ENCODE measurements at regions not wholly inside any gene's neighbourhood (a gene's known extent, or its start where the extent isn't known, plus 50 kb on each side); places are given as distances from the start of the nearest gene placed in this dataset.

DNA sequence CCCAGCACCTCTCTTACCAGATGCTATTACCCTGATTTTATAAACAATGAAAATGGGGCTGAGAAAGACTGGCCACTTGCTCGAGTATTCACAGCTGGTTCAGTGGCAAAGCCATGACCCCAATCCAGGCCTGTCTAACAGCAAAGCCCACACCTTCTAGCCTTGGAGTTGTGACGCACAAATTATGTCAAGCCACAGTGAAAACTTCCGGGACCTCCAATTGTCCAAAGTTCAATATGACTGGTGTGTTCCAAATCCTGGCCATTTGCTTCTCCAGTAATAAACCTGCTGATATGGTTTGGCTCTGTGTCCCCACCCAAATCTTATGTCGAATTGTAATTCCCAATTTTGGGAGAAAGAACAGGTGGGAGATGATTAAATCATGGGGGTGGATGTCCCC is 64.7 kb upstream of the RIOK3 start:
- H2BK5ac ChIP-seq (ENCODE audit: low read depth, low read length, poor library complexity, severe bottlenecking) = no peak overlapping the region
- no peak overlapping the region for H3K4ac ChIP-seq (ENCODE audit: low read depth in 1 of 2, low read length in 2 of 2)
- H3K79me1 ChIP-seq (replicated peaks; ENCODE audit: low read length, poor library complexity, severe bottlenecking) = peaks cover 2% of the 10 kb centered on the region
- no peak overlapping the region for H2BK15ac ChIP-seq (ENCODE audit: low read depth, poor library complexity, severe bottlenecking)
- H3K27me3 ChIP-seq (ENCODE audit: control insufficient read depth in 1 of 2, insufficient read depth in 1 of 2, low read length in 2 of 2) = no peaks in the 10 kb centered on the region
- no peak overlapping the region for H3K9ac ChIP-seq (ENCODE audit: low read length)
- H2AK5ac ChIP-seq (ENCODE audit: low read length, severe bottlenecking) = no peak overlapping the region
- no peak overlapping the region for H4K8ac ChIP-seq (ENCODE audit: low read length)
- H3K18ac ChIP-seq (ENCODE audit: low read depth in 1 of 2, low read length in 2 of 2) = no peak overlapping the region
- no peak overlapping the region for H3K4me3 ChIP-seq (ENCODE audit: insufficient read depth in 1 of 2, low read depth in 1 of 2, low read length in 2 of 2)
- H4K91ac ChIP-seq (ENCODE audit: low read length) = no peak overlapping the region
- H2BK120ac ChIP-seq (ENCODE audit: low read depth, low read length) = no peak overlapping the region
- H3K14ac ChIP-seq (ENCODE audit: low read length in 2 of 2) = no peak overlapping the region
- no peak for DNase-seq
- H3K36me3 ChIP-seq (ENCODE audit: control insufficient read depth in 1 of 2, insufficient read depth in 2 of 2, low read depth in 1 of 2, low read length in 2 of 2) = peaks cover 4 to 7% of the 10 kb centered on the region in 2 experiments
- no peak overlapping the region for H2BK12ac ChIP-seq (ENCODE audit: low read length in 2 of 2)
- H3K23ac ChIP-seq (ENCODE audit: low read length in 2 of 2) = no peak overlapping the region
- H3K9me3 ChIP-seq (ENCODE audit: control insufficient read depth, low read length) = no peaks in the 10 kb centered on the region
- H3K27ac ChIP-seq (ENCODE audit: low read length, poor library complexity, severe bottlenecking) = no peak overlapping the region
- no peak overlapping the region for H3K4me2 ChIP-seq (ENCODE audit: low read length, poor library complexity, severe bottlenecking)
- WGBS = 68% methylated on average over 4 of the region's 4 CpGs
- peaks cover 6% of the 10 kb centered on the region for H3K4me1 ChIP-seq (ENCODE audit: control insufficient read depth, insufficient read depth, low read depth, low read length)
- no peak overlapping the region for H2AFZ ChIP-seq (ENCODE audit: low read depth, low read length)

DNA sequence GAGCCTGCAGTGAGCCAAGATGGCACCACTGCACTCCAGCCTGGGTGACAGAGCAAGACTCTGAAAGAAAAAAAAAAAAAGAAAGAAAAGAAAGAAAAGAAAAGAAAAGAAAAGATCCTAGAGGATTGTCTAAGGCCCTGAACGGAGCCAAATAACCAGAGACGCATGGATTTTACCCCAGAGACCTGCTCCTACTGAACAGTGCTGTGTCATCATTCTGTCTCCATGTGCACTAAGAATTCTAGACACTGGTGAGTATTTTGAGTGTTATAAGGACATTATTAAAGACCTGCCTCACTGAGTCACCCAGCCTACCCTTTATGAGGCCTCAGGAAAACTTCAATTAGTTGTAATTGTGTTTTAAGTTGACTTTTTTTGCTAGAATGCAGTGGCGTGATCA is 61.9 kb upstream of the RIOK3 start:
- H3K4me3 ChIP-seq (ENCODE audit: insufficient read depth in 1 of 2, low read depth in 1 of 2, low read length in 2 of 2) = no peak overlapping the region
- no peak overlapping the region for H3K23ac ChIP-seq (ENCODE audit: low read length in 2 of 2)
- no peaks in the 10 kb centered on the region for H3K27me3 ChIP-seq (ENCODE audit: control insufficient read depth in 1 of 2, insufficient read depth in 1 of 2, low read length in 2 of 2)
- peaks cover 2% of the 10 kb centered on the region for H3K79me1 ChIP-seq (replicated peaks; ENCODE audit: low read length, poor library complexity, severe bottlenecking)
- no peak overlapping the region for H2AFZ ChIP-seq (ENCODE audit: low read depth, low read length)
- no peak overlapping the region for H3K27ac ChIP-seq (ENCODE audit: low read length, poor library complexity, severe bottlenecking)
- no peak overlapping the region for H3K4ac ChIP-seq (ENCODE audit: low read depth in 1 of 2, low read length in 2 of 2)
- no peak overlapping the region for H4K8ac ChIP-seq (ENCODE audit: low read length)
- no peak overlapping the region for H3K14ac ChIP-seq (ENCODE audit: low read length in 2 of 2)
- H3K9me3 ChIP-seq (ENCODE audit: control insufficient read depth, low read length) = no peaks in the 10 kb centered on the region
- H2BK15ac ChIP-seq (ENCODE audit: low read depth, poor library complexity, severe bottlenecking) = no peak overlapping the region
- no peak for DNase-seq
- H3K36me3 ChIP-seq (ENCODE audit: control insufficient read depth in 1 of 2, insufficient read depth in 2 of 2, low read depth in 1 of 2, low read length in 2 of 2) = peaks cover 0 to 2% of the 10 kb centered on the region in 2 experiments
- H3K4me2 ChIP-seq (ENCODE audit: low read length, poor library complexity, severe bottlenecking) = no peak overlapping the region
- no peak overlapping the region for H2AK5ac ChIP-seq (ENCODE audit: low read length, severe bottlenecking)
- no peak overlapping the region for H3K9ac ChIP-seq (ENCODE audit: low read length)
- no peak overlapping the region for H2BK5ac ChIP-seq (ENCODE audit: low read depth, low read length, poor library complexity, severe bottlenecking)
- no peak overlapping the region for H2BK12ac ChIP-seq (ENCODE audit: low read length in 2 of 2)
- H2BK120ac ChIP-seq (ENCODE audit: low read depth, low read length) = no peak overlapping the region
- no peak overlapping the region for H3K18ac ChIP-seq (ENCODE audit: low read depth in 1 of 2, low read length in 2 of 2)
- H4K91ac ChIP-seq (ENCODE audit: low read length) = no peak overlapping the region
- H3K4me1 ChIP-seq (ENCODE audit: control insufficient read depth, insufficient read depth, low read depth, low read length) = peaks cover 4% of the 10 kb centered on the region
- 82% methylated on average over 3 of the region's 3 CpGs for WGBS

DNA sequence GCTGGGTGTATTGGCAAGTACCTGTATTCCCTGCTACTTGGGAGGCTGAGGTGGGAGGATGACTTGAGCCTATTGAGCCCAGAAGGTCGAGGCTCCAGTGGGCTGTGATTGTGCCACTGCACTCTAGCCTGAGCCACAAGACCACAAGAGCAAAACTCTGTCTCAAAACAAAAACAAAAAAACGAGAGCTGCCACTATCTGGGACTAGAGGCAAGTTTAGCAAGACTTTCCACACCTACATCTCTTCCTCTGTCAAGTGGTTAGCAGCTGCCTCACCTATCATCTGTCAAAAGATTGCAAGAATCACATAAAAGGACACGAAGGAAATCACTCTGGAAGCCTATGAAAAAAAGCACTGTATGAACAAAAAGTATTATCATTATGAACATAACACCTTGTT is 55.2 kb upstream of the RIOK3 start:
- H2AFZ ChIP-seq (ENCODE audit: low read depth, low read length) = no peak overlapping the region
- no peak overlapping the region for H3K18ac ChIP-seq (ENCODE audit: low read depth in 1 of 2, low read length in 2 of 2)
- H3K4me1 ChIP-seq (ENCODE audit: control insufficient read depth, insufficient read depth, low read depth, low read length) = peaks cover 12% of the 10 kb centered on the region
- 78% methylated on average over 2 of the region's 3 CpGs for WGBS
- H3K36me3 ChIP-seq (ENCODE audit: control insufficient read depth in 1 of 2, insufficient read depth in 2 of 2, low read depth in 1 of 2, low read length in 2 of 2) = no peaks in the 10 kb centered on the region
- no peak overlapping the region for H4K8ac ChIP-seq (ENCODE audit: low read length)
- no peak overlapping the region for H3K4me3 ChIP-seq (ENCODE audit: insufficient read depth in 1 of 2, low read depth in 1 of 2, low read length in 2 of 2)
- H2BK12ac ChIP-seq (ENCODE audit: low read length in 2 of 2) = no peak overlapping the region
- H3K27ac ChIP-seq (ENCODE audit: low read length, poor library complexity, severe bottlenecking) = no peak overlapping the region
- DNase-seq = no peak
- peaks cover 4% of the 10 kb centered on the region for H3K79me1 ChIP-seq (replicated peaks; ENCODE audit: low read length, poor library complexity, severe bottlenecking)
- no peak overlapping the region for H3K9ac ChIP-seq (ENCODE audit: low read length)
- peak overlapping the region; percentile 4 for H2BK120ac ChIP-seq (ENCODE audit: low read depth, low read length)
- H3K4me2 ChIP-seq (ENCODE audit: low read length, poor library complexity, severe bottlenecking) = no peak overlapping the region
- H3K23ac ChIP-seq (ENCODE audit: low read length in 2 of 2) = no peak overlapping the region
- H4K91ac ChIP-seq (ENCODE audit: low read length) = no peak overlapping the region
- H2AK5ac ChIP-seq (ENCODE audit: low read length, severe bottlenecking) = peak overlapping the region; percentile 21
- H2BK5ac ChIP-seq (ENCODE audit: low read depth, low read length, poor library complexity, severe bottlenecking) = no peak overlapping the region
- H3K4ac ChIP-seq (ENCODE audit: low read depth in 1 of 2, low read length in 2 of 2) = no peak overlapping the region
- H3K9me3 ChIP-seq (ENCODE audit: control insufficient read depth, low read length) = no peaks in the 10 kb centered on the region
- no peaks in the 10 kb centered on the region for H3K27me3 ChIP-seq (ENCODE audit: control insufficient read depth in 1 of 2, insufficient read depth in 1 of 2, low read length in 2 of 2)
- no peak overlapping the region for H3K14ac ChIP-seq (ENCODE audit: low read length in 2 of 2)
- no peak overlapping the region for H2BK15ac ChIP-seq (ENCODE audit: low read depth, poor library complexity, severe bottlenecking)

DNA sequence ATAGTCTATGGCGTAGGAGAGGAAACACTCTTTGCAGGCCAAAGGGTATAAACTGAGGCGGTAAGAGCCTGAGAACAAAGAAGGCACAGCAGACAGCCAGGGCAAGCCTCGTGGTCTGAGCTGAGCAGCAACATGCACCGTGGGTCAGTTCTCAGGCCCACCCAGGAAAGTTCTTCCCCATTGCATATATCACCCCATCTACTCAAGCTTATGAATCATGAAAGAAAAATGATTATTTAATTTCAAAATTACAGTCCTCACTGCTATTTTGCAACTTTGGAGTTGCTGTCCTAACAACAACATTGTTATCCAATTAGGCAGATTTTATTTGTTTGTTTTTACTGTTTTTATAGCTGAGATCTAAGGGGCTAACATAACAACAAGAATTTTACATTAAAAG is 54.7 kb upstream of the RIOK3 start:
- no peak overlapping the region for H2BK12ac ChIP-seq (ENCODE audit: low read length in 2 of 2)
- H3K79me1 ChIP-seq (replicated peaks; ENCODE audit: low read length, poor library complexity, severe bottlenecking) = peaks cover 6% of the 10 kb centered on the region
- H2AFZ ChIP-seq (ENCODE audit: low read depth, low read length) = no peak overlapping the region
- WGBS = 72% methylated on average over 3 of the region's 4 CpGs
- no peak overlapping the region for H3K9ac ChIP-seq (ENCODE audit: low read length)
- H3K4ac ChIP-seq (ENCODE audit: low read depth in 1 of 2, low read length in 2 of 2) = no peak overlapping the region
- H3K36me3 ChIP-seq (ENCODE audit: control insufficient read depth in 1 of 2, insufficient read depth in 2 of 2, low read depth in 1 of 2, low read length in 2 of 2) = peaks cover 0 to 2% of the 10 kb centered on the region in 2 experiments
- no peak overlapping the region for H3K14ac ChIP-seq (ENCODE audit: low read length in 2 of 2)
- peak; percentile 25 for DNase-seq
- H3K27me3 ChIP-seq (ENCODE audit: control insufficient read depth in 1 of 2, insufficient read depth in 1 of 2, low read length in 2 of 2) = no peaks in the 10 kb centered on the region
- no peak overlapping the region for H3K4me3 ChIP-seq (ENCODE audit: insufficient read depth in 1 of 2, low read depth in 1 of 2, low read length in 2 of 2)
- peaks cover 12% of the 10 kb centered on the region for H3K4me1 ChIP-seq (ENCODE audit: control insufficient read depth, insufficient read depth, low read depth, low read length)
- H3K9me3 ChIP-seq (ENCODE audit: control insufficient read depth, low read length) = no peaks in the 10 kb centered on the region
- H2BK5ac ChIP-seq (ENCODE audit: low read depth, low read length, poor library complexity, severe bottlenecking) = no peak overlapping the region
- H3K4me2 ChIP-seq (ENCODE audit: low read length, poor library complexity, severe bottlenecking) = no peak overlapping the region
- no peak overlapping the region for H4K91ac ChIP-seq (ENCODE audit: low read length)
- H2BK120ac ChIP-seq (ENCODE audit: low read depth, low read length) = no peak overlapping the region
- H3K27ac ChIP-seq (ENCODE audit: low read length, poor library complexity, severe bottlenecking) = no peak overlapping the region
- H2AK5ac ChIP-seq (ENCODE audit: low read length, severe bottlenecking) = peak overlapping the region; percentile 16
- no peak overlapping the region for H2BK15ac ChIP-seq (ENCODE audit: low read depth, poor library complexity, severe bottlenecking)
- H4K8ac ChIP-seq (ENCODE audit: low read length) = no peak overlapping the region
- peak overlapping the region in 1 of 2 experiments; percentile 73 for H3K23ac ChIP-seq (ENCODE audit: low read length in 2 of 2)
- H3K18ac ChIP-seq (ENCODE audit: low read depth in 1 of 2, low read length in 2 of 2) = no peak overlapping the region
